Gastroesophageal sphincter (tissue), 4 donors: ENCODE measurements at regions not wholly inside any gene's neighbourhood (a gene's known extent, or its start where the extent isn't known, plus 50 kb on each side); places are given as distances from the start of the nearest gene placed in this dataset.
"Not testable (repeated sequence)": the region's sequence is repeated elsewhere in the genome, so short reads cannot be mapped to it uniquely, and the experiment has no call there.

ENCODE experiments used
- ATAC-seq: fragments of 150-250 bp; one replicate; pipeline ENCODE4 v1.9.1; 2016; ENCODE audit warnings: mild to moderate bottlenecking, moderate library complexity
- H3K27ac ChIP-seq, 4 donors: fragments of 200-600 bp; sonication (generic) in 3 of 4; 1 replicate in 3 of 4; 2 replicates in 1 of 4; pipeline ENCODE4 v1.5.1; 2016 to 2019
- H3K27me3 ChIP-seq: fragments of 200-600 bp; sonication (generic); one replicate; pipeline ENCODE4 v1.5.1; 2019
- H3K36me3 ChIP-seq, 2 donors: fragments of 200-600 bp; sonication (generic); one replicate each; pipeline ENCODE4 v1.5.1; 2019; ENCODE audit warnings: control low read depth in 1 of 2
- H3K4me1 ChIP-seq, 3 donors: fragments of 200-600 bp; sonication (generic); 1 replicate in 2 of 3; 2 replicates in 1 of 3; pipeline ENCODE4 v1.5.1; 2016 to 2019; ENCODE audit warnings: control low read depth in 2 of 3
- H3K4me3 ChIP-seq, 2 donors: fragments of 200-600 bp; sonication (generic); one replicate each; pipeline ENCODE4 v1.5.1; 2019; ENCODE audit warnings: mild to moderate bottlenecking in 1 of 2, moderate library complexity in 1 of 2
- H3K9me3 ChIP-seq, 3 donors: fragments of 200-600 bp; sonication (generic); one replicate each; pipeline ENCODE4 v1.5.1; 2017 to 2019; ENCODE audit warnings: control low read depth in 2 of 3
- WGBS, 2 donors: methylation state at CpG; one replicate each; pipeline ENCODE4 v1.1.5; 2018; ENCODE audit warnings: low coverage in 1 of 2; 5-methylcytosine and 5-hydroxymethylcytosine counted together
- small RNA-seq, 4 donors: library from RNA; depleted of rRNA; stranded (forward); fragments of <200 nt; gene quantifications; one replicate each; pipeline ENCODE3, GENCODE V24; 2016

DNA sequence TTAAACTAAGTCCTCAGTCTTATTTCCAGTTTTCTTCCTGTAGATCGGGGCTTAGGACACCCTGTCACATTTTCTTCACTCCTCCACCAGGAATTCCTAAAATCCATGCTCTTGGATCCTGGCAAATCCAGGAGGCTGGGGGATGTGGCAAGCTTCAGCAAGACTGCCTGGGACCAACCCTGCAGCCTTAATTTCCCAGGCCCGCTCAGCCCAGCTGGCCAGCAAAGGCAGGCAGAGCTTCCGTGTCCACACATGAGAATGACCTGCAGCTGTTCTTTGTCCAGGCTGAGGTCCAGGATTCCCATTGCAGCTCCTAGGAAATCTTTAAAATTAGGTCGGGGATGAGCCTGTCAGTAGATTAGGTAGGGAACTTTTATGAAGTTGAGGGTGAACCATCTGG, 146.7 kb downstream of the OR4F15 start:
- H3K27ac ChIP-seq, H3K9me3 ChIP-seq, ATAC-seq, H3K36me3 ChIP-seq, H3K27me3 ChIP-seq, H3K4me3 ChIP-seq, H3K4me1 ChIP-seq: not testable (repeated sequence)
- no CpG with 5 or more reads among the region's 4 CpGs for WGBS, 2 donors

DNA sequence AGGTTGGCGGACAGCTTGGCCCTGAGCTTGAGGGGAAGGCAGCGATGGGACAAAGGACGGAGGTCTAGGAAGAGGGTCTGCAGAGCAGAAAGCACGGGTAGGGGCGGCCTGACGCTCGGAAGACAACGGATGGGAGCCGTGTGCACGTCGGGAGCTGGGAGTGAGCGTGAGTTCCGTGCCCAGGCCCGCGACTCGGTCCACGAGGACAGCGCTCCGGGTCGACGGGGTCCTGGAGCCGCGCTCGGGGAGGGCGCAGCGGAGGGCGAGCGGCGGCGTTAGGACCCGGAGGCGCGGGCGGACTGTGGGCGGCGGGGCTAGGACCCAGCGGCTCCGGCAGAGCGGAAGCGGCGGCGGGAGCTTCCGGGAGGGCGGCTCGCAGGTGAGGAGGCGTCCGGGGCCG, 149.3 kb downstream of the OR4F15 start:
- H3K9me3 ChIP-seq, H3K27me3 ChIP-seq, H3K4me3 ChIP-seq, H3K36me3 ChIP-seq, ATAC-seq: not testable (repeated sequence)
- peaks cover 2 to 16% (median 8%) of the 10 kb centered on the region in 3 donors for H3K4me1 ChIP-seq
- no CpG with 5 or more reads among the region's 48 CpGs for WGBS, 2 donors
- H3K27ac ChIP-seq, result peak overlapping the region in 1 of 4 donors; percentile 47

DNA sequence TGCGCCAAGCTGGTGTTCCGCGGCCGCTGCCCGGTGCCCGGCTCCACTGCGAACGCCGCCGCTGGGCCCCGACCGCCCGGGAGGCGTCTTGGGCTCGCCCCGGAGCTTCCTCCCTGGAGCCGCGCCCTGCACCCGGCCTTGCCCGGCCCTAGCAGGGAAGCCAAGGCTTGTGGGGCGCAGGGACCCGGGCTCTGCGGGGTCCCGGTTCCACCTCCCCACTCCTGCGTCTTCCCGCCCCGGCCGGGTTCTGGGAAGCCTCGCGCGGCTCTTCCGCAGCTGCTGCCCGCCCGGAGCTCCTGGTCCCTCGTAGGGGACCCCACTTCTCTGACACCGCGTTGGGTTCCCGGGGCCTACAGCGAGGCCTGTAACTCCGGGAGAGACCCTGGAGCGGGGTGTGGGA, 149.8 kb downstream of the OR4F15 start:
- H3K27me3 ChIP-seq, H3K36me3 ChIP-seq, H3K9me3 ChIP-seq, ATAC-seq: not testable (repeated sequence)
- peak overlapping the region in 1 of 2 donors; percentile 47 for H3K4me3 ChIP-seq
- WGBS, 2 donors, result no CpG with 5 or more reads among the region's 41 CpGs
- peaks cover 2 to 16% (median 8%) of the 10 kb centered on the region in 3 donors for H3K4me1 ChIP-seq
- H3K27ac ChIP-seq, result peak overlapping the region in 1 of 4 donors; percentile 60

DNA sequence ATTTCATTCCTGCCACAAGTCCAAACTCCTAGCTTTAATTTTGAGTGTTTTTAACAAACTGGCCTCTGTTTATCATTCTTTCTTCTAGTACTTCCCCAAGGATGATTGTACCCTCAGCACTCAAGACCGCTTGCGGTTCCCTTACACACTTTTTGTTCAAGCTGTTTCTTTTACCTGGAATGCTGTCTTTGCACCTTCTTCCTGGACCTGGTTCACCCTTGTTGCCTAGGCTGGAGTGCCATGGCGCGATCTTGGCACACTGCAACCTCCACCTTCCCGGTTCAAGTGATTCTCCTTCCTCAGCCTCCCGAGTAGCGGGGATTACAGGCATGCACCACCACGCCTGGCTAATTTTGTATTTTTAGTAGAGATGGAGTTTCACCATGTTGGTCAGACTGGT, 151.7 kb downstream of the OR4F15 start:
- not testable (repeated sequence) for H3K27ac ChIP-seq, H3K4me3 ChIP-seq, H3K9me3 ChIP-seq, H3K27me3 ChIP-seq, ATAC-seq, H3K36me3 ChIP-seq
- H3K4me1 ChIP-seq, result peaks cover 2 to 16% (median 8%) of the 10 kb centered on the region in 3 donors
- WGBS, 2 donors, result 96 to 100% methylated on average over 4 of the region's 8 CpGs

DNA sequence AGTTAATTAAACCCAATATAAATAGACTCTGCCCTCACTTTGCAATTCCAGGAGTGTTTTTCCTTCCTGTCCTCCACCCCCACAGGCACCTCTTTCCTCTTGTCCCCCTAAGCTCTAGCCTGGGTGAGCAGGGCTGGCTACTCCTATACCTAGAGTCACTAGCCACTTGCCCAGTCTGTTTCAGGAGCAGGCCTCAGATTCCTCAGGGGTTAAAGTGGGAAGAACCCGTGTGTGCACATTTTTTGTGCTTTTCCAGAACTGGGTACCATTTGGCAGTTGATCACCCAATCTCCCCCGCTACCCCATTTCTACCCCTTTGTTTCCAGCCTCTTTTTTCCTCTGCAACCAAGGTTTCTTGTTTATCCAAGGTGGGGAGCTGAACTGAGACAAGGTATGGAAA, 153.4 kb downstream of the OR4F15 start:
- not testable (repeated sequence) for ATAC-seq, H3K9me3 ChIP-seq, H3K36me3 ChIP-seq, H3K27me3 ChIP-seq, H3K27ac ChIP-seq, H3K4me3 ChIP-seq
- WGBS, 2 donors, result 77% methylated on average over 2 of the region's 2 CpGs; no CpG with 5 or more reads in 1 of the 2 donors
- peaks cover 2 to 16% (median 8%) of the 10 kb centered on the region in 3 donors for H3K4me1 ChIP-seq

DNA sequence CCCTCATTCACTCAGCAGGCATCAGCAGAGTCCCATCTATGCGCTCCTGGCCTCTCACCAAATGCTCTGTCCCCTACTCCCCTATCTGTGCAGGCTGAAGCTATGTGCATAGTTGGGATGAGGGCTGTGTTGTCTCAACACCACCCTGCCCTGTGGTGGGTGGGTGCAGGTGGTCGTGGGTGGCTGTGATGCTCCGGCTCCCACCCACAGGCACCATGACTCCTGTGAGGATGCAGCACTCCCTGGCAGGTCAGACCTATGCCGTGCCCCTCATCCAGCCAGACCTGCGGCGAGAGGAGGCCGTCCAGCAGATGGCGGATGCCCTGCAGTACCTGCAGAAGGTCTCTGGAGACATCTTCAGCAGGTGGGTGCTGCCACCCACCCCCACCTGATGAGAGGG, 153.9 kb downstream of the OR4F15 start:
- H3K4me3 ChIP-seq, H3K9me3 ChIP-seq, H3K36me3 ChIP-seq, ATAC-seq, H3K27me3 ChIP-seq, H3K27ac ChIP-seq: not testable (repeated sequence)
- WGBS, 2 donors, result 86% methylated on average over 1 of the region's 8 CpGs; no CpG with 5 or more reads in 1 of the 2 donors
- peaks cover 2 to 16% (median 8%) of the 10 kb centered on the region in 3 donors for H3K4me1 ChIP-seq

DNA sequence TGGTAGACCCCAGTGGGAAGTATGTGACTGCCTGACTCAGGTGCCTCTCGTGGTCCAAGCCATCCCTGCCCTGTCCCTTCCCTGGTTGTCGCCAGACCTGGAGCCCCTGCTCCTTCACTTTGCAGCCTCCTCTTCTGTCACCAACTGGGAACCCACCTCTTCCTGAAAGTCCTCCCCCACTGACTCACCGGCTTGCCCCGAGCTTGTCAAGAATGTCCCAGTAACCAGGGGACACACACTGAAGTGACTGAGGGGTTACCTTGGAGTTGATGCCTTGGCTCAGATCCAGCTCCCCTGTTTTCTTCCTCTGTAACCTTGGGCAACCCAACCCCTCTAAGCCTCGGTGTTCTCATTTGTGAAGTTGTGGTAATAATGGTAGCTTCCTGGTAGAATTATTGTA, 155.4 kb downstream of the OR4F15 start:
- H3K4me1 ChIP-seq, result peaks cover 2 to 16% (median 8%) of the 10 kb centered on the region in 3 donors
- H3K36me3 ChIP-seq, ATAC-seq, H3K4me3 ChIP-seq, H3K27me3 ChIP-seq, H3K9me3 ChIP-seq, H3K27ac ChIP-seq: not testable (repeated sequence)
- 88% methylated on average over 1 of the region's 5 CpGs; no CpG with 5 or more reads in 1 of the 2 donors for WGBS, 2 donors

DNA sequence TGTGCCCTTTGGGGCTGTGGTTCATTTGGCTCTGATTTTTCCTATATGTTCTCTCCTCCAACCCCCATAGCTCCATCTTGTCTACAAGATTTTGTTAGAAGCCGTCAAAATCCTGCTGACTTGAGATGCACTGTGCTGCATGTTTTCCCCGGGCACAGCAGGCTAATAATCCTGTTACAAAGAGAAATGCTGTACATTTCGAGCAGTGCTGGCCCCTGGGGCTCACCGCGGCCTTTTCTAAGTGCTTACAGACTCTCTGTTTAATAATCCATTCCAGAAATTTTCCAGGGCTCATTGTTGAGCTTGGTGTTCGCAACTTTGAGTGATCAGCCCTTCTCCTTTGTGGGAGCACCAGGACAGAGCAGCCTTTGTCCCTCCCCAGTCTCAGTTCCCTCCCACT, 158.6 kb downstream of the OR4F15 start:
- not testable (repeated sequence) for H3K36me3 ChIP-seq, H3K27ac ChIP-seq, H3K27me3 ChIP-seq, H3K9me3 ChIP-seq, H3K4me1 ChIP-seq, ATAC-seq, H3K4me3 ChIP-seq
- WGBS, 2 donors, result no CpG with 5 or more reads among the region's 6 CpGs

DNA sequence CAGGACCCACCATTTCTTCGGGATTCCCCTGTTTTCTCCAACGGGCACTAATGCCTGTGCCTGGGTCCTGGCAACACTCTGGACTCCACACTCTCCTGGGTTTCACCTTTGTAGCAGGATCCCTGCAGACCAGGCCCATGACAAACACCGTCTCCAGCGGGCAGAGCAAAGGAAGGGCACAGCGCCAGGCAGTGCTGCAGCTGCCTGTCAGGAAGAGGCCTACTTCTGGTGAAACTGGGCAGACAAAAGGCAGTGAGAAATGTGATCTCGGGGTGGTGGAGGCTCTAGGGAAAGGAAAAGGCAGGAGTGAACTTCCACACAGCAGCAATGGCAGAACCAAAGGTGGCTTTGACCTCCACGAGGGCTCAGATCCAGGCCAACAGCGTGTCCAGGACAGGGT, 165.3 kb downstream of the OR4F15 start:
- not testable (repeated sequence) for ATAC-seq, H3K36me3 ChIP-seq, H3K27ac ChIP-seq, H3K4me3 ChIP-seq, H3K27me3 ChIP-seq, H3K4me1 ChIP-seq, H3K9me3 ChIP-seq
- no CpG with 5 or more reads among the region's 8 CpGs for WGBS, 2 donors

DNA sequence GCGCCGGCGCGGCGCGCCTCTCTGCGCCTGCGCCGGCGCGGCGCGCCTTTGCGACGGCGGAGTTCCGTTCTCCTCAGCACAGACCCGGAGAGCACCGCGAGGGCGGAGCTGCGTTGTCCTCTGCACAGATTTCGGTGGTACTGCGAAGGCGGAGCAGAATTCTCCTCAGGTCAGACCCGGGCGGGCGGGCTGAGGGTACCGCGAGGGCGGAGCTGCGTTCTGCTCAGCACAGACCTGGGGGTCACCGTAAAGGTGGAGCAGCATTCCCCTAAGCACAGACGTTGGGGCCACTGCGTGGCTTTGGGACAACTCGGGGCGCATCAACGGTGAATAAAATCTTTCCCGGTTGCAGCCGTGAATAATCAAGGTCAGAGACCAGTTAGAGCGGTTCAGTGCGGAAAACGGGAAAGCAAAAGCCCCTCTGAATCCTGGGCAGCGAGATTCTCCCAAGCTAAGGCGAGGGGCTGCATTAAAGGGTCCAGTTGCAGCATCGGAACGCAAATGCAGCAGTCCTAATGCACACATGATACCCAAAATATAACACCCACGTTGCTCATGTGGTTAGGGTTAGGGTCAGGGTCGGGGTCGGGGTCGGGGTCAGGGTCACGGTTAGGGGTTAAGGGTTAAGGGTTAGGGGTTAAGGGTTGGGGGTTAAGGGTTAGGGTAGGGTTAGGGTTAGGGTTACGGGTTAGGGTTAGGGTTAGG, 168.4 kb downstream of the OR4F15 start:
- H3K36me3 ChIP-seq, H3K27me3 ChIP-seq, H3K4me1 ChIP-seq, H3K9me3 ChIP-seq, H3K27ac ChIP-seq, ATAC-seq, H3K4me3 ChIP-seq: not testable (repeated sequence)
- WGBS, 2 donors, result no CpG with 5 or more reads among the region's 53 CpGs

Small RNA genes lying in the stretch of these regions (small RNA-seq; reads per million reads assigned to genes)
- gene AC140725.2, result 0 reads per million in 4 donors
- 0 reads per million in 4 donors for gene MIR6859-3
